ENCODE measurements at regions not wholly inside any gene's neighbourhood (a gene's known extent, or its start where the extent isn't known, plus 50 kb on each side); places are given as distances from the start of the nearest gene placed in this dataset.

- no peak overlapping the region for H3K4me3 Mint-ChIP-seq
- DNase-seq (ENCODE audit: low spot score in 2 of 2): no peak
- no peak for ATAC-seq
- H3K36me3 Mint-ChIP-seq: no peaks in the 10 kb centered on the region
- H3K9me3 Mint-ChIP-seq: no peaks in the 10 kb centered on the region
- H3K4me1 Mint-ChIP-seq: no peaks in the 10 kb centered on the region
- no peak overlapping the region for H3K27ac Mint-ChIP-seq
Measured at GRCh38 chr10:78626471-78626870, 442.3 kb upstream of the ZMIZ1 start.

GRCh38 chr10:78627254-78627795 lies 441.4 kb upstream of the ZMIZ1 start:
- H3K4me1 Mint-ChIP-seq: no peaks in the 10 kb centered on the region
- no peaks in the 10 kb centered on the region for H3K9me3 Mint-ChIP-seq
- H3K27ac Mint-ChIP-seq: no peak overlapping the region
- ATAC-seq (no peak), DNase-seq (ENCODE audit: low spot score in 2 of 2) (no peak)
- no peak overlapping the region for H3K4me3 Mint-ChIP-seq
- no peaks in the 10 kb centered on the region for H3K36me3 Mint-ChIP-seq

GRCh38 chr10:78628976-78629375 lies 439.8 kb upstream of the ZMIZ1 start:
- H3K9me3 Mint-ChIP-seq: no peaks in the 10 kb centered on the region
- no peak for DNase-seq (ENCODE audit: low spot score in 2 of 2)
- H3K4me3 Mint-ChIP-seq: no peak overlapping the region
- no peak for ATAC-seq
- no peaks in the 10 kb centered on the region for H3K36me3 Mint-ChIP-seq
- no peak overlapping the region for H3K27ac Mint-ChIP-seq
- H3K4me1 Mint-ChIP-seq: no peaks in the 10 kb centered on the region

GRCh38 chr10:78629773-78630172 lies 439.0 kb upstream of the ZMIZ1 start:
- Mint-ChIP-seq H3K9me3 (no peaks in the 10 kb centered on the region), H3K4me1 (no peaks in the 10 kb centered on the region), H3K27ac (peak overlapping the region; percentile 38), H3K4me3 (no peak overlapping the region), H3K36me3 (no peaks in the 10 kb centered on the region)
- DNase-seq (ENCODE audit: low spot score in 2 of 2) (no peak), ATAC-seq (no peak)

- H3K9me3 Mint-ChIP-seq: no peaks in the 10 kb centered on the region
- H3K4me3 Mint-ChIP-seq: no peak overlapping the region
- ATAC-seq (peak; percentile 90), DNase-seq (ENCODE audit: low spot score in 2 of 2) (peak in 1 of 2 donors; percentile 63)
- no peaks in the 10 kb centered on the region for H3K4me1 Mint-ChIP-seq
- peak overlapping the region; percentile 38 for H3K27ac Mint-ChIP-seq
- H3K36me3 Mint-ChIP-seq: no peaks in the 10 kb centered on the region
Measured at GRCh38 chr10:78630944-78631838, 437.6 kb upstream of the ZMIZ1 start.

GRCh38 chr10:78634389-78634815 lies 434.4 kb upstream of the ZMIZ1 start:
- Mint-ChIP-seq H3K4me1 (no peaks in the 10 kb centered on the region), H3K36me3 (no peaks in the 10 kb centered on the region), H3K4me3 (no peak overlapping the region), H3K27ac (no peak overlapping the region), H3K9me3 (no peaks in the 10 kb centered on the region)
- ATAC-seq (no peak), DNase-seq (ENCODE audit: low spot score in 2 of 2) (no peak)

GRCh38 chr10:78634835-78635234 lies 433.9 kb upstream of the ZMIZ1 start:
- DNase-seq (ENCODE audit: low spot score in 2 of 2): no peak
- Mint-ChIP-seq H3K9me3 (no peaks in the 10 kb centered on the region), H3K4me1 (no peaks in the 10 kb centered on the region), H3K4me3 (no peak overlapping the region), H3K27ac (no peak overlapping the region), H3K36me3 (no peaks in the 10 kb centered on the region)
- ATAC-seq: no peak

- ATAC-seq (no peak), DNase-seq (ENCODE audit: low spot score in 2 of 2) (no peak)
- Mint-ChIP-seq H3K9me3 (no peaks in the 10 kb centered on the region), H3K4me1 (no peaks in the 10 kb centered on the region), H3K27ac (no peak overlapping the region), H3K4me3 (no peak overlapping the region), H3K36me3 (no peaks in the 10 kb centered on the region)
Measured at GRCh38 chr10:78639629-78640028, 429.1 kb upstream of the ZMIZ1 start.

- H3K4me3 Mint-ChIP-seq: no peak overlapping the region
- DNase-seq (ENCODE audit: low spot score in 2 of 2): no peak
- H3K27ac Mint-ChIP-seq: no peak overlapping the region
- no peaks in the 10 kb centered on the region for H3K9me3 Mint-ChIP-seq
- H3K36me3 Mint-ChIP-seq: no peaks in the 10 kb centered on the region
- ATAC-seq: no peak
- no peaks in the 10 kb centered on the region for H3K4me1 Mint-ChIP-seq
Measured at GRCh38 chr10:78640796-78641636, 427.8 kb upstream of the ZMIZ1 start.

- H3K36me3 Mint-ChIP-seq: no peaks in the 10 kb centered on the region
- no peak overlapping the region for H3K27ac Mint-ChIP-seq
- DNase-seq (ENCODE audit: low spot score in 2 of 2) (no peak), ATAC-seq (no peak)
- H3K9me3 Mint-ChIP-seq: no peaks in the 10 kb centered on the region
- no peak overlapping the region for H3K4me3 Mint-ChIP-seq
- no peaks in the 10 kb centered on the region for H3K4me1 Mint-ChIP-seq
Measured at GRCh38 chr10:78641693-78642092, 427.1 kb upstream of the ZMIZ1 start.

GRCh38 chr10:78642269-78642816 lies 426.4 kb upstream of the ZMIZ1 start:
- H3K27ac Mint-ChIP-seq: no peak overlapping the region
- ATAC-seq: no peak
- H3K4me1 Mint-ChIP-seq: no peaks in the 10 kb centered on the region

GRCh38 chr10:78643513-78643912 lies 425.3 kb upstream of the ZMIZ1 start:
- Mint-ChIP-seq H3K27ac (no peak overlapping the region), H3K9me3 (no peaks in the 10 kb centered on the region), H3K4me3 (no peak overlapping the region), H3K36me3 (no peaks in the 10 kb centered on the region), H3K4me1 (no peaks in the 10 kb centered on the region)
- no peak for DNase-seq (ENCODE audit: low spot score in 2 of 2)
- ATAC-seq: no peak

More at GRCh38 chr10:78642269-78642816, 426.4 kb upstream of the ZMIZ1 start:
- no peak for DNase-seq (ENCODE audit: low spot score in 2 of 2)
- H3K4me3 Mint-ChIP-seq: no peak overlapping the region
- no peaks in the 10 kb centered on the region for H3K9me3 Mint-ChIP-seq
- H3K36me3 Mint-ChIP-seq: no peaks in the 10 kb centered on the region

- Mint-ChIP-seq H3K4me3 (no peak overlapping the region), H3K4me1 (no peaks in the 10 kb centered on the region), H3K27ac (no peak overlapping the region), H3K36me3 (no peaks in the 10 kb centered on the region), H3K9me3 (no peaks in the 10 kb centered on the region)
- ATAC-seq (no peak), DNase-seq (ENCODE audit: low spot score in 2 of 2) (no peak)
Measured at GRCh38 chr10:78644550-78644949, 424.2 kb upstream of the ZMIZ1 start.

GRCh38 chr10:78645169-78645686 lies 423.5 kb upstream of the ZMIZ1 start:
- Mint-ChIP-seq H3K27ac (no peak overlapping the region), H3K4me3 (no peak overlapping the region), H3K36me3 (no peaks in the 10 kb centered on the region), H3K4me1 (no peaks in the 10 kb centered on the region), H3K9me3 (no peaks in the 10 kb centered on the region)
- no peak for DNase-seq (ENCODE audit: low spot score in 2 of 2)
- no peak for ATAC-seq

GRCh38 chr10:78645975-78646374 lies 422.8 kb upstream of the ZMIZ1 start:
- Mint-ChIP-seq H3K27ac (no peak overlapping the region), H3K9me3 (no peaks in the 10 kb centered on the region), H3K4me3 (no peak overlapping the region), H3K36me3 (no peaks in the 10 kb centered on the region), H3K4me1 (no peaks in the 10 kb centered on the region)
- ATAC-seq (no peak), DNase-seq (ENCODE audit: low spot score in 2 of 2) (no peak)
